GM23248 (cell line): ENCODE measurements at regions not wholly inside any gene's neighbourhood (a gene's known extent, or its start where the extent isn't known, plus 50 kb on each side); places are given as distances from the start of the nearest gene placed in this dataset.

Source experiments
- DNase-seq: peaks from one replicate; pipeline ENCODE4 v3.0.0-alpha.2; 2015
- H2AFZ ChIP-seq: fragments of 200-600 bp; sonication (generic); 2 replicates; pipeline ENCODE4 v1.6.1; 2016; ENCODE audit warnings: antibody characterized with exemption
- H3F3A ChIP-seq: fragments of 200-600 bp; sonication (generic); 2 replicates; pipeline ENCODE4 v1.6.1; 2016; ENCODE audit warnings: mild to moderate bottlenecking, antibody characterized with exemption, mixed run types; ENCODE audit not compliant: insufficient read depth
- H3K27ac ChIP-seq: fragments of 200-600 bp; sonication (generic); 2 replicates; pipeline ENCODE4 v1.5.1; 2016; ENCODE audit warnings: mild to moderate bottlenecking
- H3K27me3 ChIP-seq: fragments of 200-600 bp; sonication (generic); replicated peaks from 2 replicates; pipeline ENCODE4 v1.6.1; 2016; ENCODE audit warnings: mild to moderate bottlenecking; ENCODE audit not compliant: insufficient read depth
- H3K36me3 ChIP-seq: fragments of 200-600 bp; sonication (generic); 2 replicates; pipeline ENCODE4 v1.6.1; 2016; ENCODE audit warnings: low read depth, mild to moderate bottlenecking
- H3K4me1 ChIP-seq: fragments of 200-600 bp; sonication (generic); 2 replicates; pipeline ENCODE4 v1.6.1; 2016; ENCODE audit warnings: mild to moderate bottlenecking; ENCODE audit not compliant: insufficient read depth
- H3K4me2 ChIP-seq: fragments of 200-600 bp; sonication (generic); one replicate; pipeline ENCODE4 v1.6.1; 2016; ENCODE audit warnings: mild to moderate bottlenecking; ENCODE audit not compliant: unreplicated experiment
- H3K4me3 ChIP-seq: fragments of 200-600 bp; sonication (generic); 2 replicates; pipeline ENCODE4 v1.5.1; 2016; ENCODE audit warnings: mild to moderate bottlenecking
- H3K79me2 ChIP-seq: fragments of 200-600 bp; sonication (generic); 2 replicates; pipeline ENCODE4 v1.6.1; 2016; ENCODE audit warnings: mild to moderate bottlenecking; ENCODE audit not compliant: insufficient read depth
- H3K9ac ChIP-seq: fragments of 200-600 bp; sonication (generic); 2 replicates; pipeline ENCODE4 v1.6.1; 2016; ENCODE audit warnings: mild to moderate bottlenecking
- H3K9me2 ChIP-seq: fragments of 200-600 bp; sonication (generic); 2 replicates; pipeline ENCODE4 v1.6.1; 2016; ENCODE audit warnings: mixed run types, mild to moderate bottlenecking, moderate library complexity; ENCODE audit not compliant: insufficient read depth
- H3K9me3 ChIP-seq: fragments of 200-600 bp; sonication (generic); one replicate; pipeline ENCODE4 v1.6.1; 2017; ENCODE audit warnings: low read depth
- H4K20me1 ChIP-seq: fragments of 200-600 bp; sonication (generic); 2 replicates; pipeline ENCODE4 v1.6.0; 2016; ENCODE audit not compliant: insufficient read depth
- EZH2 ChIP-seq: fragments of 200-600 bp; sonication (generic); IDR thresholded peaks from 2 replicates; pipeline ENCODE4 v1.6.1; 2018; ENCODE audit warnings: antibody characterized with exemption, mild to moderate bottlenecking; ENCODE audit not compliant: insufficient read depth, poor library complexity, severe bottlenecking
- EZH2phosphoT487 ChIP-seq: fragments of 200-600 bp; sonication (generic); IDR thresholded peaks from 2 replicates; pipeline ENCODE4 v1.6.1; 2018; ENCODE audit warnings: antibody characterized with exemption, moderate library complexity, mild to moderate bottlenecking, low read depth; ENCODE audit not compliant: insufficient read depth
- WGBS, 2 experiments: methylation state at CpG; one replicate each; pipeline ENCODE4 v1.1.6; 2015 to 2017; ENCODE audit warnings: low lambda C conversion rate in 2 of 2, low coverage in 1 of 2; ENCODE audit errors: missing lambda C conversion rate in 2 of 2; 5-methylcytosine and 5-hydroxymethylcytosine counted together
- in situ Hi-C: fragments of 300-500 bp; cut with MboI; formaldehyde crosslinking; loops from 2 replicates; pipeline ENCODE4 v1.15.0; 2020

DNA sequence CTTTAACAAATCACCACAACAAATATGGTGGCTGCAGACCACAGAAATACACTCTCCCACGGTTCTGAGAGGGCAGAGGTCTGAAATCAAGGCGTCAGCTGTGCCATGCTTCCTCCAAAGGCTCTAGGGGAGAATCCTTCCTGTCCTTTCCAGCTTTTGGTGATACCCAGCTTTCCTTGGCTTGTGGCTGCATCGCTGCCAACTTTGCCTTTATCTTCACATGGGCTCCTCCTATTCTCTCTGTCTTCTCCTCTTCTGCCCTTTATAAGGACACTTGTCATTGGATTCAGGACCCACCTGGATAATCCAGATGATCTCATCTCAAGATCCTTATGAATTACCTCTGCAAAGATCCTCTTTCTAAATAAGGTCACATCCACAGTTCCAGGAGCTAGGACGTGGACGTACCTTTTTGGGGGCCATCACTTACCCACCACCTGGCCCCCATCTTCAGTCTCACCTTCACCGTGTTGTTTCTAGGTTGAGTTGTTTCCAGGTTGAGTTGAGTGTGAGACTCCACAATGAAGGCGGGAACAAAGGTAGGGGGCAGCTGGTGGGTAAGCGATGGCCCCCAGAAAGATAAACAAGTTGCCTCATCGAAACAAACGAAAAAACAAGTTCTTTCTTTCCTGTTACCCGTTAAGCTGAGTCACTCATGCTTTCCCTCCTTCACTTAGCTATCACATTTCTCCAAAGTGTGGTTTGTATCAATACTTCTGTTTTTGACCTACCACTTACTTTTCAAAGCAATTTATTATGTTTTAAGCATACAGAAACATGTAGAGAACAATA is 68.9 kb upstream of the SLC22A16 start:
- no peak for TF ChIP-seq EZH2phosphoT487
- TF ChIP-seq EZH2: no peak
- DNase-seq: no peak
- Histone ChIP-seq H3K36me3 (no peaks in the 10 kb centered on the region), H3F3A (peaks cover 15% of the 10 kb centered on the region; the same call in 1 of the 2 replicates), H3K4me3 (no peak overlapping the region), H3K9me2 (no peaks in the 10 kb centered on the region), H3K4me2 (no peak overlapping the region), H3K9me3 (no peaks in the 10 kb centered on the region), H3K79me2 (no peaks in the 10 kb centered on the region), H3K9ac (no peak overlapping the region), H4K20me1 (no peaks in the 10 kb centered on the region), H3K27me3 (no peaks in the 10 kb centered on the region), H2AFZ (no peak overlapping the region), H3K27ac (no peak overlapping the region), H3K4me1 (peaks cover 33% of the 10 kb centered on the region)
- 97 to 99% methylated on average over 10 to 11 of the region's 11 CpGs for WGBS, 2 experiments
- in situ Hi-C loops: loop anchor here (25.0 kb wide), 1 partner anchor 417 kb away; the partner anchor contains the start of gene GTF3C6

DNA sequence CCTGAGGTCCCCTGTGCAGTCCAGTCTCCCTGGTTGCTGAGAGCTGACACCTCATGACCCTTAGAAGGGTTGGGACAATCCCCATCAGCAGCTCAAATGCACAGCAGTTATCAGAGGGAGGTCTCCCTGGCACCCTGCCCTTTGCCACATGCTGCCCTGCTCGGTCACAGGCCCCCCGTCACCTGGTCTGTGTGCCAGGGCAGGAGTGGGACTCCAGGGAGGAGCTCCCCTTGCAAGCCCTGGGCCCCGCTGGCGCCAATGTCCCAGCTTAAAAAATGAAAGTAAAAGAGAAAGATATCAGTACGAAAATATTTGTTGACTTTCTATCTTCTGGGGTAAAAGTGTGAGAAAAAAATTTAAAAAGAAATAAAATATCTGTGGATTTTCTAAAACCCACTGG is 68.1 kb upstream of the SLC22A16 start:
- Histone ChIP-seq H3K9ac (no peak overlapping the region), H3K9me3 (no peaks in the 10 kb centered on the region), H3K4me3 (no peak overlapping the region), H3K9me2 (no peaks in the 10 kb centered on the region), H3K36me3 (no peaks in the 10 kb centered on the region), H2AFZ (no peak overlapping the region), H3K27ac (no peak overlapping the region), H3K27me3 (no peaks in the 10 kb centered on the region), H3K79me2 (no peaks in the 10 kb centered on the region), H4K20me1 (no peaks in the 10 kb centered on the region), H3K4me2 (no peak overlapping the region), H3K4me1 (peaks cover 33% of the 10 kb centered on the region), H3F3A (peaks cover 15% of the 10 kb centered on the region; the same call in 1 of the 2 replicates)
- DNase-seq: no peak
- 80 to 87% methylated on average over 5 of the region's 5 CpGs for whole genome bisulfite sequencing, 2 experiments
- TF ChIP-seq EZH2phosphoT487 (no peak), EZH2 (no peak)
- in situ Hi-C loops: loop anchor here (25.0 kb wide), 1 partner anchor 418 kb away; the partner anchor contains the start of gene GTF3C6

DNA sequence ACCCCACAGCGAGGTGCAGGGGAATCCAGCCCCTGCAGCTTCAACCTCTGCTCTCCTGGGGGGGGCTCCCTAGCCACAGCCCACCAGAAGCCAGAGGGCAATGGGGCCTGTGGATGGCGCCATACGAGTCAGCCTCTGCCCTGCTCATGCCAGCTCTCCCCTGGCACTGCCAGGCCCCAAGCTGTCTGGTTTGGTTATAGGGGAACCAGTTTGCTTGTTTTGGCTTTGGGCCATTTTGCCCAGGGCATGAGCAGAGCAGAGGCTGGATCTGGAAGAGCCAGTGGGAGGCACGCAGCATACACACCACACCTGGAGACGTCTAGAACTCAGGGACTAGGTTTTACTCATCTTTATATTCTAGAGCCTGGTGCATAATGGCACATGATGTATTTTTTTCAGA is 66.7 kb upstream of the SLC22A16 start:
- no peak overlapping the region for H3K4me2 ChIP-seq
- no peaks in the 10 kb centered on the region for H3K9me3 ChIP-seq
- H4K20me1 ChIP-seq: no peaks in the 10 kb centered on the region
- H3K36me3 ChIP-seq: no peaks in the 10 kb centered on the region
- TF ChIP-seq EZH2phosphoT487: no peak
- WGBS, 2 experiments: 96% methylated on average over 5 of the region's 5 CpGs
- no peak overlapping the region for H3K27ac ChIP-seq
- no peak for DNase-seq
- H3K27me3 ChIP-seq: no peaks in the 10 kb centered on the region
- in situ Hi-C loops: loop anchor here (25.0 kb wide), 1 partner anchor 419 kb away; the partner anchor contains the start of gene GTF3C6
- H2AFZ ChIP-seq: no peak overlapping the region
- H3K4me3 ChIP-seq: no peak overlapping the region
- no peaks in the 10 kb centered on the region for H3K9me2 ChIP-seq
- H3K4me1 ChIP-seq: peaks cover 32% of the 10 kb centered on the region
- no peak overlapping the region for H3K9ac ChIP-seq
- peaks cover 20% of the 10 kb centered on the region for H3F3A ChIP-seq
- no peaks in the 10 kb centered on the region for H3K79me2 ChIP-seq

DNA sequence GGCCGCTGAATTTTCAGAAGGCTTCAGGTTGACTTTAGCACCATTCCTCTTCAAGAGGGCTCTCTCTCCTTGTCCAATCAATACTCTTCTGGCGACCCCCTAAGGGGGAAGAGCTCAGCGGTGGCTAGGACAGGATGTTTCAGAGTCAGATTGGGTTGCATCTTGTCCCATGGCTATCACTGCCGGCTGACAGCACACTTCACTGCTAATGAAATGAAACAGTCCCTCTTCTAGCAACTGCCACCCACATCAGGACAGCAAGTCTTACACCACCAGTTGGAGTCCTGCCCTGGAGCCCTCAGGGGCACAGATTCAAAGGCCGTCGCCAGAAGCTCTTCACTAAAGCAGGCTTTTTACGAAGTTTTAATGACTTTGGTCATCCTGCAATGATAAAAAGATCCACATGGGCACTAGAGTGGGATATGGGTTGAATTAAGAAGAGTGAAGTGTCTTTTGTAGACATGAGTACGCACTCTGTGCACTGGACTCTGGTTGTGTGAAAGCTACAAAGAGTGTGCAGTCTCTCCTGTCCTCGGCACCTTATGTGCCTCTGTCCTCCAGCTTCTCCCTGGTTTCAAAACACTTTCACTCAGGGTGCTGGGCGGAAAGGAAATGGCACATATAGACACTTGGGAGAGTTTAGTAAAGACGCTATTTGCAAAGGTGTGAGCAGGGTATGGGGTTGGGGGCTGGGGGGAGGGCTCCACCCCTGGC is 66.1 kb upstream of the SLC22A16 start:
- peaks cover 20% of the 10 kb centered on the region for H3F3A ChIP-seq
- peak; percentile 43 for DNase-seq
- H2AFZ ChIP-seq: peak overlapping the region; percentile 19
- in situ Hi-C loops: loop anchor here (25.0 kb wide), 1 partner anchor 420 kb away; the partner anchor contains the start of gene GTF3C6
- TF ChIP-seq EZH2phosphoT487 (no peak), EZH2 (no peak)
- H3K36me3 ChIP-seq: no peaks in the 10 kb centered on the region
- H3K9me2 ChIP-seq: no peaks in the 10 kb centered on the region
- no peaks in the 10 kb centered on the region for H3K9me3 ChIP-seq
- no peaks in the 10 kb centered on the region for H4K20me1 ChIP-seq
- H3K4me1 ChIP-seq: peaks cover 32% of the 10 kb centered on the region
- no peak overlapping the region for H3K27ac ChIP-seq
- H3K4me2 ChIP-seq: peak overlapping the region; percentile 1
- no peak overlapping the region for H3K4me3 ChIP-seq
- H3K79me2 ChIP-seq: no peaks in the 10 kb centered on the region
- H3K27me3 ChIP-seq: no peaks in the 10 kb centered on the region
- 54 to 55% methylated on average over 11 of the region's 11 CpGs for WGBS, 2 experiments
- no peak overlapping the region for H3K9ac ChIP-seq
